Glomerular visceral epithelial cell (primary cell): ENCODE measurements at regions not wholly inside any gene's neighbourhood (a gene's known extent, or its start where the extent isn't known, plus 50 kb on each side); places are given as distances from the start of the nearest gene placed in this dataset.

Source experiments
- DNase-seq: peaks from one replicate; pipeline ENCODE4 v3.0.0-alpha.2; 2016; ENCODE audit errors: extremely low spot score

- DNase-seq: no peak
These were observed 1796.4 kb downstream of the TP53TG3F start for GRCh38 chr16:35255816-35256215.

DNA sequence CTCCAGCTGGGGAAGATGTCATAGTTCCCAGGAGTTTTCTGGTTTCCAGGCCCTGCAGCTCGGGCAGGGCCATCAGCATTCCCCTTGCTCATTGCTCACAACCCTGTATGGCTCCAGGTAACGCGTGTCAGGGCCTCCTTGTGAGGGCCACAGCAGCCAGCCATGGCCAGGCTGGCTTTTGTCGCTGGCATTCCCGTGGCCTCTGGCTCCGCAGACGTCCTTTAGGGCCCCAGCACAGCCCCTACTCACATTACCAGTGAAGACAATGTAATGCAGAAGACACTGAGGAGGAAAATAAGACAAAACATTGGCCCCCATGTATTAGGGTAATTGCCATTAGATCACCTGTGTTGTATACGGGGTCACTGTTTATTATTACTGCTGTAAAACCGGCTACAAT is 1799.0 kb downstream of the TP53TG3F start:
- no peak for DNase-seq

- DNase-seq: no peak
These were observed 1836.4 kb downstream of the TP53TG3F start for GRCh38 chr16:35295856-35296255.

DNA sequence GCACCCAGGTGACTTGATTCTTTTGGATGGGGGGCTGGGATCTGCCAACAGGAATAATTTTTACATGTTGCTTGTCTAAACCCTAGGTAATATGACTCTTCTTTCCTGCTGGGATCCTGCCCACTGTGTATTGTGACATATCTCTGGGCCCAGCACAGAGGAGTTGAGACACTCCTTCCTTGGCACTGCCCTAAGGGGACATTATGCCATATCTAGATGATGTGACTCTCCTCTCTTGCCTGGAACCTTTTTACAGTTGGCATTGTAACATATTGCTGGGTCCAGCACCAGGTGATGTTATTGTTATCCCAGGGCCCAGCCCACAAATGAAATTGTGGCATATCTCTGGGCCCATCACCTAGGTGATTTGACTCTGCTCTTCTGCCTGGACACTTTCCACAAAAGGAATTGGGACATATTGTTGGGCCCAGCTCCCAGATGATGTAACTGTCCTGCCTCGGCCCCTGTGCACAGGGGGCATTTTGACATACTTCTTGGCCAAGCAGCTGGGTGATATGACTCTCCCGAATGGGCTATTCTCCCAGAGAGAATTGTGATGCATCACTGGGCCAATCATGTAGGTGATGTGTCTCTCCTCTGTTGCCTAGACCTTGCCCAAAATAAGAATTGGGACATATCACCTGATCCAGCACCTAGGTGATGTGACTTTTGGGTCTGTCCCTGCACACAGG is 1837.7 kb downstream of the TP53TG3F start:
- DNase-seq: no peak

GRCh38 chr16:35298460-35299243 is 1839.2 kb downstream of the TP53TG3F start:
- no peak for DNase-seq

- DNase-seq: no peak
These were observed 1843.4 kb downstream of the TP53TG3F start for GRCh38 chr16:35302859-35303258.

DNA sequence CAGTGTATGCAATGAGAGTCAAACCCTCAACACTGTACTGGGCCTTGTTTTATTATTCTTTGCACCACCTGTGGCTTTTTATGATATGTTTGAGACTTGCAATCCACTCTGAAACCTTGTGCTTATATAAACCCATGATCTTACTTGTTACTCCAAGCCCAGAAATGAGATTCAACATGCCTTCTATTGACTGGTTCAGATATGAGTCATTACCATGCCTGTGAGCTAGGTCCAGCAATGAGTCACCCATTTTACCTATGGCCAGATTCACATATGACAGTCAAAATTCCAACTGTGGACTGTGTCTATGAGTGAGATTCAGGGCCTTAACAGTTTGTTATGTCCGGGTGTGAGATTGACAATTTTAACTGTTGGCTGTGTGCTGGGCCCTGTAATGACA is 1846.1 kb downstream of the TP53TG3F start:
- no peak for DNase-seq

GRCh38 chr16:35306915-35307314 is 1847.5 kb downstream of the TP53TG3F start:
- no peak for DNase-seq

- DNase-seq: no peak
These were observed 1849.3 kb downstream of the TP53TG3F start for GRCh38 chr16:35308674-35309073.

- no peak for DNase-seq
These were observed 1851.6 kb downstream of the TP53TG3F start for GRCh38 chr16:35310999-35311398.

DNA sequence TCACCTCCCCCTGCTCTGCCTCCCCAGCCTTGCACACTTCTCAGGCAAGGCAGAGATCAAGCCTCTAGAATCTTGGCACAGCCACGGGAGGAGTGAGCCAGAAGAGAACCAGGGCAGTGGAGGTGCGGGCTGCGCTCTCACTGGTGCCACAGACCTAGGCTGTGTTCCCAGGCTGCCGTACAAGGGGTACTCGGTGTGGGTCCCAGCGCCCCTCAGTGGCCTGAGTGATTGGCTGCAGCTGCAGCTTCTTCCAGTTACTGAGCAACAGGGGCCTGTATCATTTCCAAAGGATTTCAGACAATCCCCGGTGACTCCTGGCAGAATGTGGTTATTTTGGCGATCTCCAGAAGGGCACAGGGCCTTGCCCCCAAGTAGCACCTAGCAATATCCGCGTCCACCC is 1852.1 kb downstream of the TP53TG3F start:
- no peak for DNase-seq

DNA sequence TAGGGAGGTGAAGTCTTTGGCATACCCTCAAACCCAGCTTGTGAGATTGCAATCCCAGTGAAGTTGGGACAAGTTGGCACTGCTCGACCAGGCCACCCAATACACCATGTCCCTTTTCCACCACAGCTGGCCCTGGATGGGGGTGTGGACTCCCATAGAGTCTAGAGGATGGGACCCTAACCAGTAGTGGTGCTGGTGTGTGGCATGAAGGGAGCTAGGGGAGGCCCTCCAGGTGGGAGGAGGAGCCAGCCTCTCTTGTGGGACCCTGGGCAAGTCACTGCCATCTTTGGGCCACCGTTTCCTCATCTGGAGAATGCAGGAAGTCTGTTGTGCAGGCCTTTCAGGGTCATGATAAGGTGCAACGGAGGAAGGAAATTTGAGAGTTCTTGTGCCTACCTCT is 1854.9 kb downstream of the TP53TG3F start:
- DNase-seq: no peak

GRCh38 chr16:35319536-35320192 is 1860.3 kb downstream of the TP53TG3F start:
- no peak for DNase-seq

DNA sequence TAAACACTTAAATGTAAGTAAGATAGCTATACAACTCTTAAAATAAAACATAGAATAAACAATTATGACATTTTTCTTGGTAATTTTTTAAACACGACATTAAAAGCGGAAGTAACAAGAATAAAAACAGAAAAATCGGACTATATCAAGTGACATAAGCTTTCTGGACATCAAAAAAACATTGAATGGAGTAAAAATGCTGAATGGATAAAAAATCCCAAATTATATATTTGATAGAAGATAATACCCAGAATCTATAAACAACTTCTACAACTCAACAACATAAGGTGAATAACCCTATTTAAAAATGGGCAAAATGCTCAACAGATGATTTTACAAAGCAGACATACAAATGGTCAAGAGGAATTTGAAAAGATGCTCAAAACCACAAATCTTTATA is 1866.5 kb downstream of the TP53TG3F start:
- no peak for DNase-seq

DNA sequence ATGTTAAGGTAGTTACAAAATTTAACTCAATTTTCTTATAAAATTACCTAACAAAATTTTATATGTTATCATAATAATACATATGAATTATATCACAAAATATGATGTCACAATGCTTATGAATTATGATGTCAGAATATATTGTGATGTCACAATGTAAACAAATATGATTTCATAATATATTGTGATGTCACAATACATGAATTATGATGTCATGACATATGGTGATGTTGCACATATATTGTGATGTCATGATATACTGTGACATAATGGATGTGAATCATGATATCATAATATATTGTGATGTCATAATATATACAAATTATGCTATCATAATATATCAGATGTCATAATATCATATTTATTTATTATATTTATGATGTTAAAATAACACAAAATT is 1879.9 kb downstream of the TP53TG3F start:
- DNase-seq: no peak

DNA sequence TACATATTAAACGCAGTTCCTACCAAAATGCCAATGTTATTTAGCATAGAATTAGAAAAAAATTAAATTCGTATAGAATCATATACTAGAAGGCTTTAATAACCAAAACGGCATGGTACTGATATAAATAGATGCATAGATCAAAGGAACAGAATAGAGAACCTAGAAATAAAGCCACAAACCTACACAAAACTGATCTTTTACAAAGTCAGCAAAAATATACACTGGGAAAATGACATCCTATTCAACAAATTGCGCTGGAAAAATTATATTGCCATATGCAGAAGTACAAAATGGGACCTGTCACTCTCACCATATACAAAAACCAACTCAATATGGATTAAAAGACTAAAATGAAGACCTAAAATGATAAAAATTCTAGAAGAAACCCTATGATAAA is 1882.6 kb downstream of the TP53TG3F start:
- DNase-seq: no peak

- DNase-seq: no peak
These were observed 1884.8 kb downstream of the TP53TG3F start for GRCh38 chr16:35344012-35344762.

- no peak for DNase-seq
These were observed 1893.0 kb downstream of the TP53TG3F start for GRCh38 chr16:35352431-35352830.

- DNase-seq: no peak
These were observed 1904.1 kb downstream of the TP53TG3F start for GRCh38 chr16:35363510-35363909.

GRCh38 chr16:35364263-35364662 is 1904.9 kb downstream of the TP53TG3F start:
- DNase-seq: no peak

DNA sequence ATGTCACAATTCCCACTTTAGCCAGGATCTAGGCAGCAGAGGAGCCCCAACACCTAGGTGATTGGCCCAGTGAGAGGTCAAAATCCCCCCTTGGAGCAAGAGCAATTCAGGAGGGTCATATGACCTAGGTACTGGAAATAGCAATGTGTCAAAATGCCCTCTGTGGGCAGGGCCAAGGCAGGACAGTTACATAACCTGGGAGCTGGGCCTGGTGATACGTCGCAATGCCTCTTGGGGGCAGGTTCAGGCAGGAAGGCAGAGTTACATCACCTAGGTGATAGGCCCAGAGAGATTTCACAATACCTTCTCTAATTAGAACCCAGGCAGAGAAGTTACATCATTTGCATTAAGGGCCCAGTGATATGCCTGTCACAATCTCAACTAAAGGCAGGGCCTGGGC is 1906.3 kb downstream of the TP53TG3F start:
- no peak for DNase-seq

DNA sequence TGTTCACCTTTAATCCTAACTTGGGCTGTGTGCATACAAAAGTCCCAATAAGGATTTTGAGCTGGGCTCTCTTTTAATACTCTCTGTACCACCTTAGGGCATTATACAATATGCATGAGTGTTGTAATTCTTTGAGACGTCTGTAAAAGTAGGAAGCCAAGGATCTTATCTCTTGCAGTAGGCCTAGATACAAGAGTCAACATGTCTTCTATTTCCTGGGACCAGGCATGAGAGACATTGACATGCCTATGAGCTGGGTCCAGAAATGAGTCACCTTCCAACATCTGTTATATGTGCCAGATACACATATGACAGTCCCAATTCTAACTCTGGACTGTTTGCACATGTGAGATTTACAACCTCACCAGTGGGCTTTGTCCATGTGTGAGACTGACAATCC is 1911.2 kb downstream of the TP53TG3F start:
- DNase-seq: no peak
